ENCODE measurements at regions not wholly inside any gene's neighbourhood (a gene's known extent, or its start where the extent isn't known, plus 50 kb on each side); places are given as distances from the start of the nearest gene placed in this dataset.
"Not testable (repeated sequence)": the region's sequence is repeated elsewhere in the genome, so short reads cannot be mapped to it uniquely, and the experiment has no call there.

DNA sequence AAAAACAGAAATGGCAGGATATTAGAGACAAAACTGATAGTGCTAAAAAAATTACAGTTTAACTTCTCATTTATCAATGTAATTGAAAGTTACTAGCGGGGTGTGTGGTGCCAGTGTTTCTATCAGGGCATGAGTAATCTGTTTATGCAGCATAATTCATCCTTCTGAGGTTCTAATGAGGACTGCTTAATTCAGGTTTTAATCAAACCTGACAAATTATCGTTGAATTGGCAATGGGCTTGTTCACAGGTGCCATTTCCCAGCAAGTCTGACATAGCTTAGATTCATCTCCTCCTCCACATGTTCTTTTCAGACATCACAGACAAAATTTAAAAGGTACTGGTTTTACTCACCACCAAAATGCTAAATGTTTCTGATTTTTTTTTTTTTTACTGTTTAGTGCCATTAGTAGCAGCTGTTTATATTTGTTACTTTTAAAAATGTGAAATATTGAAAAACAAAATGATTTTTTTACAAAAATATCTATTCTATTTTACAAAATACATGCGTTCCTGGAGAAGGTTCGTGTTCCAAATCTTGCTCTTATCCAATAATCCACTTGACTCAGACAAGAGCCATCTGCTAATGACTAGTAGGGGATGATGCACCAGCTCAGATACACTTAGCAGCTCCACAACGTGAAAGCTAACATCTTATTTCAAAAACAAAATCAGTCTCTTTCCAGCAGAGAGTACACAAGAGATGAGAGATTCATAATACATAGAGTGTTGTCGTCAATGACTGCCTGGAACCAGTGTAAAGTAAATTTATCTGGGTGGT is 447.7 kb upstream of the DPPA4 start:
- no peak for DNase-seq (ENCODE audit: low read depth in 4 of 4, low spot score in 2 of 4)

DNA sequence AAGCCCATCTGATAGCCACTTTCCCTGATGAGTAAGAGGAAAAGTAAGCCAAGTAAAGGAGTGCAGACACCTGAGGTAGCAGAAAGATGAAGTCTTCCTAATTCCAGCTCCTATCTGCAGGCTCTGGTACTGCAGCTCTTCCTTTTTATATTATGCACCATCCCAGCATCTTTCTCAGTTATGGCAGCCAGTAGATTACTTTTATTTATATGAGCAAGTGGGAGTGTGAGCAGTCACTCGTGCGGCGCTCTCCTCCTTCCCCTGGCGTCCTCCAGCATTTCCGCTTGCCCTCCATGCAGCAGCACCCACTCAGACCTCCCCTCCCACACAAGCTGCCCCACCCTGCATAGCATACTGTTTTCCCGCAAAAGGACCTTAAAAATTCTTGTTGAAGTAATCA is 465.9 kb upstream of the DPPA4 start:
- DNase-seq (ENCODE audit: low read depth in 4 of 4, low spot score in 2 of 4): no peak

DNA sequence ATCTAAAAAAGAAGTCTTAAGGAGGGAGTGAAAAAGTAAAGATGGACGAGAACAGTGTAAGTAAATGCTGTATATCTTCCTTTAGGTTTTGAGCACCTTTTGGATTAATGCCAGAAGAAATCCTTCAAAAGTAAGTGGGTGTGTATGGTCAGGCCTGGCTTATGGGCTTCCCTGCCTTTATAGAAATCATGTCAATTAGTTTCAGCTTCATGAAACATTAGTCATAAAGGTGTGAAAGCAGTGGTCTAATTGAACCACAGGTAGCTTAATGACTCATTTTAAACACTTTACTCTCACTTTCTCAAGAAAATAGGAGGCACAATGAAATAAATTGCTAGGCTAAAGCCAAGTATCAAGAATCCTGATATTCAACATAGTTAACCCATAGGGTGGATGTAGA is 467.4 kb upstream of the DPPA4 start:
- no peak for DNase-seq (ENCODE audit: low read depth in 4 of 4, low spot score in 2 of 4)

DNA sequence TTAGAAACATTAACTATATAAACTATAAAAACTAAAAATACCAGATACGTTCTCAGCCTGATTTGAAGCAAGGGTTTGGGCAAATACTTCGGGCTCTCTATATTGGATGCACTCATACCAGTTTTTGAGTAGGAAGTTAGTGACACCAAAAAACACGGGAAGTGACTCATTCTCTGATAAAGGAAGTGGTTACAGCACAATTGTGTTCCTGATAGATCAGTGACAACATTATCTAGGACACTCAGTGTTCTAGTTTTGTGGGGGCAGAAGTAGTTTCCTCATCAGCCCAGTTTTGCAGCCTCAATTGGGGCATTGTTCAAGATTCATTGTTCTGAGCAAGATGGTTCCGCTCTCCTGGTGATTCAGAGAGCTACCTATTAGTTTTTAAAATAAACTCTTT is 469.6 kb upstream of the DPPA4 start:
- no peak for DNase-seq (ENCODE audit: low read depth in 4 of 4, low spot score in 2 of 4)

DNA sequence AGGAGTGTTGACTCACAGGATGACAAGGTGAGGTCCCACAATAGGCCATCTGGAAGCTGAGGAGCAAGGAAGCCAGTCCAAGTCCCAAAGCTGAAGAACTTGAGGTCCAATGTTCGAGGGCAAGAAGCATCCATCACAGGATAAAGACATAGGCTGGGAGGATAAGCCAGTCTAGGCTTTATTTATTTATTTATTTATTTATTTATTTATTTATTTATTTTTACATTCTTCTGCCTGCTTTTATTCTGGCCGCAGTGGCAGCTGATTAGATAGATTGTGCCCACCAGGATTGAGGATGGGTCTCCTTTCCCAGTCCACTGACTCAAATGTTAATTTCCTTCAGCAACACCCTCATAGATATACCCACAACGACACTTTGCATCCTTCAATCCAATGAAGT is 472.2 kb upstream of the DPPA4 start:
- DNase-seq (ENCODE audit: low read depth in 4 of 4, low spot score in 2 of 4): no peak

DNA sequence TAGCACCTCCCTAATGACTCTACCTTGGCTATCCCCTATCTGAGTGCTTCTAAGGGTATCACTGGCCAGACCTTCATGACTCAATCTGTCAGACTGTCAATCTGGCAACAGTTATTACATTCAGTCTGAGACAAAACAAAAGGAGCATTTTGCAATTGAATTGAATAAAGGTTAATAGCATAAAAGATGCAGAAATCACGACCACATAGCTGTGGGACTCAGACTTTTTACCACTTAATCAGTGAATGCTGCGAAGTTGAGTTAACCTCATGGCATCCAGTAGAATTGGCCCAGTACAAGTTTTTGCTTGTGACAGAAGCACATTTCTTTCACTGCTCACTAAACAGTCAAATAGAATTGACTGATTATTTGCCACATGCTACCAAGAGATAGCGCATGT is 480.7 kb upstream of the DPPA4 start:
- no peak for DNase-seq (ENCODE audit: low read depth in 4 of 4, low spot score in 2 of 4)

DNA sequence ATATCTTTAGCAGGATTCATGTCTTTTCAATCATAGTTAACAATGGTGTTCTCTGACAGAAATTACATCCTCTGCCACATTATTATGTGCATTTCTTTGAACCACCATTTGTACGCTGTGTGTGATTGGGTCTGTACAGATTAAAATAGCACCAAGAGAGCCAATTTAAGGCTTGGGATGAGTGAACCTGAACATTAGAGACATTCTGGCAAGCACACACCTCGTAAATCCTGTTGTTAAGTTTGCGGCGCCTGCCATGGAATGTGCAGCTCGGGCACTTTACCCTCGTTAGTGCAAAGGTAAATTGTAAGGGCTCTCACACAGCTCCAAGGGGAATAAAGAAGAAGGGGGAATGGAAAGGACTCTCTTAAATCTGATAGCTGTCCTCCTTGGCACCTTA is 482.4 kb upstream of the DPPA4 start:
- DNase-seq (ENCODE audit: low read depth in 4 of 4, low spot score in 2 of 4): no peak

DNA sequence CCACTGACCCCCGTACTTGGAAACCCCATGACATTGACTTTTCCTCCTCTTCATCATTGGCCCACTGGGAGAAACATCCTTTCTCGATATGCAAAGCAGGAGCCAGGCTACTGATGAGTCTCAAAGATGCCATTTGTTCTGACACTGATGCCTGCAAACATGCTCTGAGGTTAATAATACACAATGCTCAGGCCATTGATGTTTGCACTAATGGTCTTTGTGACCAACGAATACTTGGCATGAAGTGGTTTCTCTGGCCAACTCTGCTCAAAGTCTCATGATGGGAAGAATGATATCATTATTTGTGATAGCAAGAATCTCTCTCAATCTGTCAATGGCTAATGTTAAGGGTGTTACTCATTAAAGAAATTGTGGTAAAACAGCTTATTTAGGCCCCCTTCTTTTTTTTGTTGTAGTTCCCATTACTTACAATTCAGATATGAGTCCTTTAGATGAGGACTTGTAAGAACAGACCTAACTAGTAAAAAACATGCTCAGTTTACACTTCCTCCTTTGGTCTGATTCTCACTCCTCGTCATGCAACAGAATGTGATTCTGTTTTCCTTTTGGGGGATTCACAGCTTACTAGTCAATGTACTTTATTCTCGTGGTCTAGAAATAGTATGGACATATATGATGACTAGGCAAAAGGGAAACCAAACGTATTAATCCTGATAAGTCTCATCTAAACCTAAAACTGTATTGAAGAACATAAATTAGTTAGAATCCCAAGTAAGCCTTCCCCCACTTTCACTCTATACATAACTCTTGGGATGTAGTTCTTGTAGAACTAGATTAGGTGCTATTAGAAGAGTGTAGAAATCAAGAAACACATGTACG is 488.8 kb upstream of the DPPA4 start:
- no peak for DNase-seq (ENCODE audit: low read depth in 4 of 4, low spot score in 2 of 4)

DNA sequence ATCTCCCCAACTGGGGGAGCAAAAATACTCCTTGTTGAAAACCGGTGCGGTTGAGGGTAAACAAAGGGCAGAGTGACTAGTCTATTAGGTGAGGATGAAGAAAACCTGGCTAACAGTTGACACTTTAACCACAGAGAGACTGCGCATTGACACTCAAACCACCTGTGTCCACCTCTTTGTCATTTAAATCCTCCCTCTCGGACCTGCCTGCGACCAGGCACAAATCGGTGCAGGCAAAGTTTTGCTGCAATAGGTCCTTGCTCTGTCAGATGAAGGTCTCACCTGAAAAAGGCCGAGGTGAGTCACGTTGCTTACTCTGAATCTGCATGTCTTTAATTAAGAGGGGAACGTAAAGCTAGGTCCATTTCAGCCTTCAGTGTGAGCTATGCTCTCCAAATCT is 494.1 kb upstream of the DPPA4 start:
- no peak for DNase-seq (ENCODE audit: low read depth in 4 of 4, low spot score in 2 of 4)

DNA sequence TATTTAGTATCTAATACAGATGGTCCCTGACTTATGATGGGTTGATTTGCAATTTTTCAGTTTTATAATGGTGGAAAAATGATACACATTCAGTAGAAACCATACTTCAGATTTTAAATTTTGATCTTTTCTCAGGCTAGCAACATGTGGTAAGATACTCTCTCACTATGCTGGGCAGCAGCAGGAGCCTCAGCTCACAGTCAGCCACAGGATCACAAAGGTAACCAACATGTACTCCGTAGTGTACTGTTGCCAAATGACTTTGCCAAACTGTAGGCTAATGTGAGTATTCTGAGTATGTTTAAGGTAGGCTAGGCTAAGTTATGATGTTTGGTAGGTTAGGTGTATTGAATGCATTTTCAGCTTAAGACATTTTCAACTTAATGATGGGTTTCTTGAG is 498.6 kb upstream of the DPPA4 start:
- no peak for DNase-seq (ENCODE audit: low read depth in 4 of 4, low spot score in 2 of 4)

DNA sequence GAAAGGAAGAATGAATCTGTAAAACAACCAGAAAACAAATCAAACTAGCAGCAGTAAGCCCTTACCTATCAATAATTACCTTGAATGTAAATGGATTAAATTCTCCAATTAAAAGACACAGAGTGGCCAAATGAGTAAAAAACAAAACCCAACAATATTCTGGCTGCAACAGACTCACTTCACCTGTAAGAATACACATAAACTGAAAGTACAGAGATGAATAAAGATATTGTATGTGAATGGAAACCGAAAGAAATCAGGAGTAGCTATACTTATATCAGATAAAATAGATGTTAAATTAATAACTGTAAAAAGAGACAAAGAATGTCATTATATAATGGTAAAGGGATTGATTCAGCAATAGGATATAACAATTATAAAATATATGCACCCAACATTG is 514.5 kb upstream of the DPPA4 start:
- DNase-seq (ENCODE audit: low read depth in 4 of 4, low spot score in 2 of 4): no peak

DNA sequence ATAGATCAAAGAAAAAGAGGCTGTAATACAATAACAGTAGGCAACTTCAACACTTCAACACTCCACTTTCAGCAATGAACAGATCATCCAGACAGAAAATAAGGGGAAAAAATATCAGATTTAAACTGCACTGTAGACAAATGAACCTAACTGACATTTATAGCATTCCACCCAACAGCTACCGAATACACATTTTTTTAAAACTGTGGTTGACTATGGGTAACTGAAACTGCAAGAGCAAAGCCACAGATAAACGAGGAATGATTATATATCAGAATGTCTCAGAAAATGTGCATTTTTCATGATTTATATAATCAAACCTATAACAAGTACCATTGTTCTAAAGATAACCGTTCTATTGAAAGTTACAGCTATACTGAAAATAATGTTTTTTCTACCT is 514.9 kb upstream of the DPPA4 start:
- DNase-seq (ENCODE audit: low read depth in 4 of 4, low spot score in 2 of 4): no peak

DNA sequence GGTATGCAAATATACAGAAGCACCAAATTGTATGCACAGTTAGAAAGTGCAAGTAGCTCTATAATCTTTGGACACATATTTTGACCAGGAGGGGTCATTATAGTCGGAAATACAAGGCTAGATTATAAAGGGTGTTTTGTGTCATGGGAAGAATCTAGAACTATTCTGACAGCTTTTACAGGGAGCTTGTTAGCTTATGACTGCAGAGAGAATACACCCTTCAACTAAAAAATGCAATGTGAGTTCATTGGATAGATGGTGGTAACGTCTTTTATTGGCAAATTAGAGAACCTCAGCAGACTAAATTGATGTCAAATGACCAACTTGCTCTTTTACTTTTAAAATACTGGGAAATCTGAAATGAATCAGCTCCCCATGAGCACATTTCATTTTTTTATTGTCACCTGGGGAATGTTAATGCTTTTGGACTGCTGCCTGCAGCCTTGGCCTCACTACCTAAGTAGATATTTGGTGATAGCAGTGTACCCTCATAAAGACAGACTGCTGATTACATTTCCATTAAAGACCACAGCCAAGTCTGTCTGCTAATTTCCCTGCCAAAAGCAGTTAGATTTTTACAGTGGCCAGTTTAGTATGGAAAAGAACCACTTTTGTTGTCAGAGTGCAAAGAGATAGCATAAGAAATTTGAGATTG is 515.9 kb upstream of the DPPA4 start:
- DNase-seq (ENCODE audit: low read depth in 4 of 4, low spot score in 2 of 4): no peak

DNA sequence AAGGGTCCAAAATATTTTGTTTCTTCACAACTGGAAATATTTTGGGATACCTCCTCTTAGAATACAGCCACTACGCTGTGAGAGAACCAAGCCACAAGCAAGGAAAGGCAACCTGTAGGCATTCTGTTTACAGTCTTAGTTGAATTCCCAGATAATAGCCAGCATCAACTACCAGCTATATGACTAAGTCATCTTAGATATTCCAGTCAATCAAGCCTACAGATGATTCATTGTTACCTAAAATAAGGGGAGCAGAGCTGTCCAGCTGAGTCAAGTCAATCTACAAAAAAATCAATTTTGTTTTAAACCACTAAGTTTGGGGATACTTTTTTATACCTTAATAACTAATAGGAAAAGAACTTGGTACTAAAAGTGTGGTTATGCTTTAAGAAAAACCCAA is 526.4 kb upstream of the DPPA4 start:
- DNase-seq (ENCODE audit: low read depth in 4 of 4, low spot score in 2 of 4): no peak

DNA sequence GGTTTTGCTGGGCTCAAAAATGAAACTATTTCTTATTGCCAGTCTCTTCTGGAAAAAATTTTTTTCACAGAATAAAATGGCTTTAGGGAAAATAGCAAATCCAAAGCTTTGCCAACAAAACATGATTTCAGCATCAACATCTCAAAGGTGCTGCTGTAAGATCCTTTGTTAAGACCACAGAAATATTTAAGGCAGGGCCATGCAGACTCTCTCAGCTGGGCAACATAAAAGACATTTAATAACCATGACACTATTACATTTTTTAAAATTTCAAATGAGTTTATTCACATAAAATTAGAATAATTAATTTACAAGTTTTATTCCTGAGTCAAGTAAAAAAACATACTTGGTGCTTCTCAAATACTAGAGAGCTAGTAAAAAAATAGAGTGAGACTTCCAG is 527.1 kb upstream of the DPPA4 start:
- no peak for DNase-seq (ENCODE audit: low read depth in 4 of 4, low spot score in 2 of 4)

DNA sequence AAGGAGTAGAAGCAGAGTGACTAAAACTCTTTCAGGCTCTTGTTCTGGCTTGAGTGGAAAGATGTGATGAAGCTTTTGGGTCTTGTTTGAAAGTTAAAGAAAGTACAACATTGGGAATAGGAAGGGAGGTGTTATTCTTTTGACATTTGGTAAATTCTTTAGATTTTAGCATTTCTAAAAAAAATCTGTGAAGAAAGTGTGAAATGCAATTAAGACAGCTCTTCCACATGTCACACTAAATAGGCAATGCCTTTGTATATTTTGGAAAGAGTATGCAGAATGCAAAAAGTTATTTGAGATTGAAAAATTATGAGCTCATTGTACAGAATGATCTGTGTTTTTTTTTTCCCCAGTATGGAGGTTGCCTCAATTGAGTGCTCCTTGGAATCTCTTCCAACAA is 532.2 kb upstream of the DPPA4 start:
- no peak for DNase-seq (ENCODE audit: low read depth in 4 of 4, low spot score in 2 of 4)

DNA sequence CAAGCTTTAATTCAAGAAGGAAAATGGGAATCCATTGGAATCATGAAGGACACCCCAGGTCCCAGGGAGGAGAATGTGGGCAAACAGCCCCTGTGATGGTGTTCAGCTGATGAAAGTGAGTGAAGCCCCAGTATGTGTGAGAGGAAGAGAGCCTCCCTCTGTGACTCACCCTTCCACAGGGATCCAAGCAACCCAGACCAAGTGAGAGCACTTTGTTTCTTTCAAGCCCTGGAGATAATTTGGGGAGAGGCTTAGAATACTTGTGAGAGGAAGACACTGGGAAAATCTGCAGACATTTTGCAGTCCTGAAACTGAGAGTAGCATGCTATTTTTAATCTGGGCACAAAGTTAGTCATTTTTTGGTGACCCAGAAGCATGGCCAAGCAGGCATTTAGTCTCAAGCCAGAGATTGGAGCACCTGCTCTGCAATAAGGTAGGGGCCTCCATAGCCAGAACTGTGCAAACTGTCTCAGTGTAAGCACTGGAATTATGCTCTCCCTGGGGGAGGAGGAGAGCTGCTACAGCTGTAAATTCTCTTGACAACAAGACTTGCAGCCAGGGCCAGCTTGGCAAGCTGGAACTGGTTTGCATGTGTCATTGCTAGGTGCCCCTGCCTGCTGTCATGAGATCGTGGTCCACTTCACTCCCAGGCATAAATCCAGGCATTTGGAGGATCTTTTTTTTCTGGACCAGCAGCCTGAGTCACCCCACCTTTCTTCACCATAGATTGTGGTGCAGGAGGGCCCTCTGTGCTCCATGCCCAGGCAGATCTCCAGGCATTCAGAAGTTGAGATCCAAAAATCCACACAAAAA is 537.8 kb upstream of the DPPA4 start:
- no peak for DNase-seq (ENCODE audit: low read depth in 4 of 4, low spot score in 2 of 4)

DNA sequence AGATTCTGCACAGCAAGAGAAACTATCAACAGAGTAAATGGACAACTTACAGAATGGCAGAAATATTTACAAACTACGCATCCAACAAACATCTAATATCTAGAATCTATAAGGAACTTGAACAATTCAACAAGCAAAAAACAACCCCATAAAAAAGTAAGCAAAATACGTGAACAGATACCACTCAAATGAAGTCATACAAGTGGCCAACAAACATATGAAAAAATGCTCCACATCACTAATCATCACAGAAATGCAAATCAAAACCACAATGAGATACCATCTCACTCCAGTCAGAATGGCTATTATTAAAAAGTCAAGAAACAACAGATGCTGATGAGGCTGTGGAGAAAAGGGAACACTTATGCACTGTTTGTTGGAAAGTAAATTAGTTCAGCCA is 540.3 kb upstream of the DPPA4 start:
- DNase-seq (ENCODE audit: low read depth in 4 of 4, low spot score in 2 of 4): not testable (repeated sequence)

DNA sequence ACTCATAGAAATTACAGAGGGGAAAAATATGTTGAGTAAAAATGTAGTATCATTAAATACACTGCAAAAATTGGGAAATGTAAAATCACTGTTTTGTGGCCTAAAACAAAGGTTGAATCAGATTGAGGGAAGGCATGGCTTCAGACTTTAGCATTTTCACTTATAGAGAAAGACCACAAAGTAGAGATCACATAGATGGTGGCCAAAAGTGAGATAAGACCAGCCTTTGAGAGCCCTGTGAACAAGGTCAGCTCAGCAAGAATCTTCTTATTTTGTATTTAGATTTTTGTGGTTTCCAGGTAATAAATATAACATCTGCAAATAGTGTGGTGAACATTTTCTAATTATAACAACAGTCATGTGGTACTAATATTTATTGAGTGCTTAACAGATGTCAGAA is 544.8 kb upstream of the DPPA4 start:
- no peak for DNase-seq (ENCODE audit: low read depth in 4 of 4, low spot score in 2 of 4)

DNA sequence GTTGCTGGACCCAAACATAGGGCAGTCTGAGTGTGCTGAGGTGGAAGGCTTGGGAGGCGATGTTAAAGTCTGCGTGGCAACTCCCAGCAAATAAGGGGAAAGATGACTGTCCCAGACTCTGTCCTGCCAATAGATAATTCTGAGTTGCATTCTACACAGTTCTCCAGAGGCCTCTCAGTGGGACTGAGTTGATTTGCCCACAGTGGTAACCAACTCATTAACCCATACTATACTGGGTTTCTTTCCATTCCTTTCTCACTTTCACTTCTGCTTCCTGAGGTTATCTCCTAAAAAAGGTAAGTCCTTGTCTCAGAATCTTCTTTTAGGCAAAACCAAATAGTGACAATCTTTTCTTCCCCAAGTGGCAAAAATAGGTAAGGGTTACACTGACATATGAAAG is 549.9 kb upstream of the DPPA4 start:
- no peak for DNase-seq (ENCODE audit: low read depth in 4 of 4, low spot score in 2 of 4)

DNA sequence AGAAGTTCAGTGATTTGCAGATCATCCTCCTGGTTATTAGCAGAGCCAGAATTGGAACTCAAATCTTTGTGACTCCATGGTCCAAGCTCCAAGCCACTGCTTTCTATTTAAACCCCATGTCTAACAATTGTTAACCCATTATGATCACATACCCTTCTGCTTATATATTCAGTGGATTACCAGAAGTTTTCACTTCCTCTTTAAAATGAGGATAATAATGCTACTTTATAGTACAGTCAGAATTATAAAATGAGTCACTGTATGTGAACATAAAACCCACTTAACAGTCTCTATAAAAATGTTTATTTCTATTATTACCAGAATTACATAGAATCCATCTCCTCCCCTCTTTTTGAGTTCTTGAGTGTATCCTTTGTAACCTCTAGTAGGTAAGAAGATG is 550.7 kb upstream of the DPPA4 start:
- no peak for DNase-seq (ENCODE audit: low read depth in 4 of 4, low spot score in 2 of 4)

Measured in left renal cortex interstitium (tissue), 4 donors.